K562 (cell line): ENCODE measurements at regions not wholly inside any gene's neighbourhood (a gene's known extent, or its start where the extent isn't known, plus 50 kb on each side); places are given as distances from the start of the nearest gene placed in this dataset.

Experiments
- ATAC-seq: fragments of 200-7000 bp; cut with Tn5 transposase; 3 replicates; pipeline ENCODE4 v1.9.1; 2020; ENCODE audit warnings: moderate library complexity
- BruUV-seq: library from RNA; stranded (reverse); fragments of 400-500 nt; replicated peaks from 2 replicates; lab custom pipeline; 2021; lab: Mats Ljungman, UMichigan
- CTCF ChIA-PET: fragments of 300-600 bp; formaldehyde crosslinking; extraction: SDS; loops from one replicate; lab custom pipeline; 2021; ENCODE audit warnings: low intra/inter-chr PET ratio; lab: Yijun Ruan, JAX
- POLR2A ChIA-PET: fragments of 300-600, 350-650 bp; sonication (Branson Sonifier 250); formaldehyde crosslinking; extraction: SDS; loops from one replicate; lab custom pipeline; 2021; ENCODE audit warnings: antibody characterized with exemption, inconsistent platforms; lab: Yijun Ruan, JAX
- DNase-seq, 4 experiments: peaks; one replicate each; pipeline versions ENCODE4 v3.0.0 to v3.0.0-alpha.2; 2011 to 2018; ENCODE audit warnings: low spot score in 3 of 4, mixed read lengths in 3 of 4; ENCODE audit errors: extremely low read depth in 1 of 4
- FAIRE-seq: peaks from 2 replicates; lab custom pipeline; 2011; peaks lifted over from hg19 to GRCh38; lab: Jason Lieb, UNC
- H2AFZ ChIP-seq: 2 replicates; pipeline ENCODE4 v1.6.0; 2011; ENCODE audit warnings: low read depth, low read length, control low read depth, inconsistent platforms
- H3K27ac ChIP-seq: fragments of 200-600 bp; 3 replicates; pipeline ENCODE4 v1.8.0; 2011; ENCODE audit warnings: low read depth, mild to moderate bottlenecking, control low read depth, inconsistent platforms, low read length, moderate library complexity, mixed read lengths; ENCODE audit errors: extremely low read depth
- H3K27me3 ChIP-seq, 2 experiments: fragments of 300-600 bp in 1 of 2; 2 replicates in 1 of 2; 3 replicates in 1 of 2; pipeline versions ENCODE4 v1.6.0 to v1.8.0; 2011; ENCODE audit warnings: inconsistent platforms in 2 of 2, low read length in 2 of 2, mild to moderate bottlenecking in 1 of 2, mixed read lengths in 1 of 2, moderate library complexity in 1 of 2; ENCODE audit not compliant: control insufficient read depth in 2 of 2, insufficient read depth in 2 of 2
- H3K36me3 ChIP-seq: fragments of 300-600 bp; 3 replicates; pipeline ENCODE4 v1.8.0; 2011; ENCODE audit warnings: mild to moderate bottlenecking, low read length, inconsistent platforms; ENCODE audit not compliant: control insufficient read depth, insufficient read depth
- H3K4me1 ChIP-seq, 2 experiments: fragments of 200-600 bp in 1 of 2; replicated peaks in 1 of 2; 2 replicates in 1 of 2; 3 replicates in 1 of 2; pipeline versions ENCODE4 v1.5.1 to v1.8.0; 2011; ENCODE audit warnings: inconsistent platforms in 2 of 2, low read length in 2 of 2, mild to moderate bottlenecking in 1 of 2, mixed read lengths in 1 of 2, moderate library complexity in 1 of 2; ENCODE audit not compliant: control insufficient read depth in 2 of 2, insufficient read depth in 2 of 2
- H3K4me2 ChIP-seq: 2 replicates; pipeline ENCODE4 v1.6.1; 2011; ENCODE audit warnings: low read length, control low read depth, inconsistent platforms, mixed read lengths; ENCODE audit not compliant: insufficient read depth
- H3K4me3 ChIP-seq: fragments of 200-600 bp; sonication (generic), shearing (Covaris generic); 2 replicates; pipeline ENCODE4 v1.5.1; 2016; ENCODE audit warnings: control low read depth, inconsistent platforms
- H3K79me2 ChIP-seq: fragments of 200-600 bp; 3 replicates; pipeline ENCODE4 v1.8.0; 2011; ENCODE audit warnings: low read length, inconsistent platforms; ENCODE audit not compliant: control insufficient read depth, insufficient read depth
- H3K9ac ChIP-seq, 2 experiments: 2 replicates each; pipeline versions ENCODE4 v1.6.0 to v1.6.1; 2011; ENCODE audit warnings: low read depth in 2 of 2, low read length in 2 of 2, control low read depth in 1 of 2, inconsistent platforms in 1 of 2, mild to moderate bottlenecking in 1 of 2, mixed read lengths in 1 of 2; ENCODE audit not compliant: insufficient read depth in 1 of 2
- H3K9me1 ChIP-seq: one replicate; pipeline ENCODE4 v1.6.0; 2011; ENCODE audit warnings: inconsistent platforms, mild to moderate bottlenecking, low read length, moderate library complexity; ENCODE audit not compliant: control insufficient read depth, insufficient read depth
- H3K9me3 ChIP-seq: replicated peaks from 2 replicates; pipeline ENCODE4 v1.5.1; 2011; ENCODE audit warnings: low read depth, low read length, inconsistent platforms; ENCODE audit not compliant: control insufficient read depth, insufficient read depth
- H4K20me1 ChIP-seq: replicated peaks from 2 replicates; pipeline ENCODE4 v1.6.1; 2011; ENCODE audit warnings: low read length, inconsistent platforms, mixed read lengths; ENCODE audit not compliant: control insufficient read depth, insufficient read depth
- ARHGAP35 ChIP-seq: fragments of 450-650 bp; IDR thresholded peaks from 2 replicates; pipeline ENCODE4 v1.6.1; 2018; ENCODE audit not compliant: partially characterized antibody
- EGR1 ChIP-seq: fragments of 450-650 bp; conservative IDR thresholded peaks from 2 replicates; pipeline ENCODE4 v1.6.1; 2017; ENCODE audit warnings: mild to moderate bottlenecking
- JUNB ChIP-seq: fragments of 450-650 bp; formaldehyde crosslinking; conservative IDR thresholded peaks from 2 replicates; pipeline ENCODE4 v1.4.0; 2020; ENCODE audit warnings: mild to moderate bottlenecking
- LEF1 ChIP-seq: fragments of 450-650 bp; IDR thresholded peaks from 2 replicates; pipeline ENCODE4 v1.6.1; 2016; ENCODE audit warnings: mild to moderate bottlenecking
- MYNN ChIP-seq, 2 experiments: sonication (generic); formaldehyde crosslinking in 1 of 2; IDR thresholded peaks; 2 replicates each; pipeline versions ENCODE4 v1.5.0 to v1.6.1; 2016 to 2020; ENCODE audit warnings: antibody characterized with exemption in 1 of 2, missing genetic modification reagents in 1 of 2
- NFATC3 ChIP-seq: fragments of 450-650 bp; IDR thresholded peaks from 2 replicates; pipeline ENCODE4 v1.6.1; 2017; ENCODE audit warnings: mild to moderate bottlenecking
- TAF15 ChIP-seq: fragments of 200-400 bp; formaldehyde crosslinking; IDR thresholded peaks from 2 replicates; pipeline ENCODE4 v1.6.1; 2017; ENCODE audit warnings: mild to moderate bottlenecking, low read depth, low read length, moderate library complexity
- THRAP3 ChIP-seq: fragments of 450-650 bp; IDR thresholded peaks from 2 replicates; pipeline ENCODE4 v1.6.1; 2016; ENCODE audit warnings: mild to moderate bottlenecking, inconsistent platforms, borderline replicate concordance
- ZBTB40 ChIP-seq, 2 experiments: fragments of 450-650 bp in 1 of 2; sonication (generic) in 1 of 2; formaldehyde crosslinking in 1 of 2; IDR thresholded peaks; 2 replicates each; pipeline versions ENCODE4 v1.7.1 to v1.9.0; 2016 to 2022; ENCODE audit warnings: inconsistent platforms in 1 of 2, mild to moderate bottlenecking in 1 of 2, missing genetic modification reagents in 1 of 2
- ZNF140 ChIP-seq: fragments of 250-450 bp; sonication (Bioruptor Pico); IDR thresholded peaks from 2 replicates; pipeline ENCODE4 v1.8.0; 2021; ENCODE audit warnings: moderate library complexity, mild to moderate bottlenecking, inconsistent platforms
- WGBS: fragments of 100-300 bp; shearing (Covaris generic); methylation state at CpG from one replicate; pipeline ENCODE4 v1.1.6; 2016; ENCODE audit warnings: low coverage, mixed read lengths; ENCODE audit not compliant: insufficient coverage; ENCODE audit errors: missing lambda C conversion rate; 5-methylcytosine and 5-hydroxymethylcytosine counted together
- in situ Hi-C: fragments of 300-500 bp; cut with MboI; formaldehyde crosslinking; loops from 4 replicates; pipeline ENCODE4 v1.15.0; 2018; ENCODE audit warnings: inconsistent platforms, mixed read lengths
- intact Hi-C: fragments of 100-400 bp; cut with micrococcal nuclease; formaldehyde crosslinking; loops from 2 replicates; pipeline ENCODE4 v1.14.2; 2022
- TF ChIP-seq, protein P1 (sequence below): sonication (generic); formaldehyde crosslinking; IDR thresholded peaks from 2 replicates; pipeline ENCODE4 v1.9.0; 2022; ENCODE audit warnings: mild to moderate bottlenecking, missing genetic modification reagents

DNA sequence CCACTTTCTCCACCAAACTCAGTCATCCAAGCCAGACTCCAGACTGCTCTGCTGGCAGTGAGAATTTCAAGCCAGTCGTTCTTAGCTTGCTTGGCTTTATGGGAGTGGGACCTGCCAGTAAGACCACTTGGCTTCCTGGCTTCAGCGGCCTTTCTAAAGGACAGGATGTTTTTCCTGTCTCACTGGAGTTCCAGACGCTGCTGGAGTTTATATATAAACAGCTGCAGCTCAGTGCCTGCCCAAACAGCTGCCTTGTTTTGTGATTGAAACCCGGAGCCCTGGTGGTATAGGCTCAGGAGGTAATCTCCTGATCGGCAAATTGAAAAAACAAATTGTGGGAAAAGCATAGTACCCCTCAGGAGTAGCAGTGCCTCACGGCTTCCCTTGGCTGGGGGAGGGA is 1165.8 kb upstream of the ADGRL3 start:
- Histone ChIP-seq H3K27ac (no peak overlapping the region), H3K9me1 (no peaks in the 10 kb centered on the region), H3K36me3 (no peaks in the 10 kb centered on the region), H2AFZ (no peak overlapping the region), H4K20me1 (no peaks in the 10 kb centered on the region), H3K4me1 (no peaks in the 10 kb centered on the region), H3K9ac (no peak overlapping the region), H3K9me3 (no peaks in the 10 kb centered on the region), H3K27me3 (no peaks in the 10 kb centered on the region), H3K79me2 (no peaks in the 10 kb centered on the region), H3K4me3 (no peak overlapping the region), H3K4me2 (no peak overlapping the region)
- ATAC-seq (no peak), FAIRE-seq (no peak), DNase-seq (no peak)
- in situ Hi-C loops, result no loop called here
- WGBS, result 5% methylated on average over 5 of the region's 6 CpGs
- ChIA-PET CTCF (no interaction called here), POLR2A (no interaction called here)
- intact Hi-C loops, result no loop called here
- BruUV-seq, result no TSS peak
- TF ChIP-seq LEF1 (no peak), MYNN (IDR thresholded peaks at IDR 0.05) (no peak), MYNN (CRISPR knock-in tag; IDR thresholded peaks at IDR 0.05) (no peak), ZNF140 (CRISPR knock-in tag) (no peak), NFATC3 (no peak), ARHGAP35 (no peak), TAF15 (no peak), EGR1 (no peak), JUNB (CRISPR knock-in tag) (no peak), THRAP3 (no peak), ZBTB40 (IDR thresholded peaks at IDR 0.05) (no peak), ZBTB40 (CRISPR knock-in tag; IDR thresholded peaks at IDR 0.05) (no peak)
- TF ChIP-seq, protein P1, sequence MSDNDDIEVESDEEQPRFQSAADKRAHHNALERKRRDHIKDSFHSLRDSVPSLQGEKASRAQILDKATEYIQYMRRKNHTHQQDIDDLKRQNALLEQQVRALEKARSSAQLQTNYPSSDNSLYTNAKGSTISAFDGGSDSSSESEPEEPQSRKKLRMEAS (CRISPR knock-in tag), result no peak
